NCI-H187 (cell line): ENCODE measurements at regions not wholly inside any gene's neighbourhood (a gene's known extent, or its start where the extent isn't known, plus 50 kb on each side); places are given as distances from the start of the nearest gene placed in this dataset.
A peak's percentile ranks its signal among the peaks of the same experiment; 100 is the strongest.
"Not testable (repeated sequence)": the region's sequence is repeated elsewhere in the genome, so short reads cannot be mapped to it uniquely, and the experiment has no call there.

ENCODE experiments used
- DNase-seq, 2 experiments: peaks; one replicate each; lab custom pipeline; 2025; lab: John Stamatoyannopoulos, UW

GRCh38 chrX:16320765-16321355 lies 153.6 kb downstream of the MAGEB17 start:
- DNase-seq = no peak

GRCh38 chrX:16333453-16333852 lies 166.2 kb downstream of the MAGEB17 start:
- no peak for DNase-seq

- no peak for DNase-seq
Observed at GRCh38 chrX:16335181-16335580, 167.9 kb downstream of the MAGEB17 start.

GRCh38 chrX:16347968-16348670 lies 180.8 kb downstream of the MAGEB17 start:
- DNase-seq = no peak

GRCh38 chrX:16357902-16358301 lies 190.6 kb downstream of the MAGEB17 start:
- DNase-seq = no peak

GRCh38 chrX:16360056-16360455 lies 192.8 kb downstream of the MAGEB17 start:
- not testable (repeated sequence) for DNase-seq

GRCh38 chrX:16368696-16369095 lies 201.4 kb downstream of the MAGEB17 start:
- DNase-seq = no peak

GRCh38 chrX:16376056-16376455 lies 208.8 kb downstream of the MAGEB17 start:
- no peak for DNase-seq

- no peak for DNase-seq
Observed at GRCh38 chrX:16386126-16386525, 218.8 kb downstream of the MAGEB17 start.

- no peak for DNase-seq
Observed at GRCh38 chrX:16392597-16392996, 225.3 kb downstream of the MAGEB17 start.

- DNase-seq = no peak
Observed at GRCh38 chrX:16394290-16394689, 227.0 kb downstream of the MAGEB17 start.

GRCh38 chrX:16403808-16404207 lies 236.5 kb downstream of the MAGEB17 start:
- DNase-seq = no peak

GRCh38 chrX:16416588-16416987 lies 233.4 kb upstream of the S100G start:
- no peak for DNase-seq

GRCh38 chrX:16418650-16419049 lies 231.3 kb upstream of the S100G start:
- no peak for DNase-seq

GRCh38 chrX:16427668-16428067 lies 222.3 kb upstream of the S100G start:
- DNase-seq = no peak

GRCh38 chrX:16429406-16429805 lies 220.6 kb upstream of the S100G start:
- DNase-seq = no peak

- DNase-seq = no peak
Observed at GRCh38 chrX:16431266-16431665, 218.7 kb upstream of the S100G start.

GRCh38 chrX:16433021-16433420 lies 216.9 kb upstream of the S100G start:
- DNase-seq = no peak

- DNase-seq = no peak
Observed at GRCh38 chrX:16435399-16435986, 214.5 kb upstream of the S100G start.

GRCh38 chrX:16436348-16437188 lies 213.4 kb upstream of the S100G start:
- DNase-seq = peak; percentile 23 to 38

GRCh38 chrX:16440446-16440845 lies 209.5 kb upstream of the S100G start:
- no peak for DNase-seq

GRCh38 chrX:16444353-16444752 lies 205.6 kb upstream of the S100G start:
- no peak for DNase-seq
